OCI-LY3 (cell line): ENCODE measurements at regions not wholly inside any gene's neighbourhood (a gene's known extent, or its start where the extent isn't known, plus 50 kb on each side); places are given as distances from the start of the nearest gene placed in this dataset.

Source experiments
- H2AFZ ChIP-seq: fragments of 200-600, 300-600 bp; shearing (Covaris generic); 2 replicates; pipeline ENCODE4 v1.6.0; 2014; ENCODE audit warnings: antibody characterized with exemption, low read depth, low read length
- H3K27ac ChIP-seq: fragments of 200-600, 300-600 bp; sonication (generic); 2 replicates; pipeline ENCODE4 v1.5.1; 2014; ENCODE audit warnings: mild to moderate bottlenecking, low read length, moderate library complexity, mixed read lengths
- H3K27me3 ChIP-seq: fragments of 200-600, 300-600 bp; sonication (generic); 2 replicates; pipeline ENCODE4 v1.6.1; 2014; ENCODE audit warnings: low read depth, low read length, mixed read lengths
- H3K36me3 ChIP-seq: fragments of 200-600, 300-600 bp; sonication (generic); replicated peaks from 2 replicates; pipeline ENCODE3; 2014; ENCODE audit warnings: low read depth, low read length, mixed read lengths
- H3K4me1 ChIP-seq: fragments of 300-600, 200-600 bp; sonication (generic); 2 replicates; pipeline ENCODE4 v1.6.1; 2014; ENCODE audit warnings: low read length, mixed read lengths
- H3K4me2 ChIP-seq: fragments of 200-600, 300-600 bp; sonication (generic); 2 replicates; pipeline ENCODE4 v1.6.1; 2014; ENCODE audit warnings: low read length, mixed read lengths
- H3K4me3 ChIP-seq: fragments of 300-600, 200-600 bp; sonication (generic); 2 replicates; pipeline ENCODE4 v1.5.1; 2014; ENCODE audit warnings: antibody characterized with exemption, mild to moderate bottlenecking, low read length, moderate library complexity
- H3K79me2 ChIP-seq: fragments of 300-600, 200-600 bp; shearing (Covaris generic); 2 replicates; pipeline ENCODE4 v1.6.1; 2014; ENCODE audit warnings: mild to moderate bottlenecking, low read length, mixed read lengths
- H3K9ac ChIP-seq: fragments of 300-600, 200-600 bp; shearing (Covaris generic); 2 replicates; pipeline ENCODE4 v1.6.0; 2014; ENCODE audit warnings: mild to moderate bottlenecking, low read length, moderate library complexity
- H3K9me3 ChIP-seq: fragments of 200-600, 300-600 bp; shearing (Covaris generic); 2 replicates; pipeline ENCODE4 v1.6.1; 2014; ENCODE audit warnings: low read length, mixed read lengths; ENCODE audit not compliant: insufficient read depth
- H4K20me1 ChIP-seq: fragments of 200-600, 300-600 bp; sonication (generic); 2 replicates; pipeline ENCODE4 v1.6.1; 2016; ENCODE audit warnings: low read length, mixed read lengths; ENCODE audit not compliant: insufficient read depth
- EZH2phosphoT487 ChIP-seq: fragments of 200-600 bp; shearing (Covaris generic); IDR thresholded peaks from 2 replicates; pipeline ENCODE4 v1.6.1; 2018; ENCODE audit warnings: antibody characterized with exemption, mixed run types, low read depth
- TF ChIP-seq, protein P1 (sequence below): fragments of 200-600, 300-600 bp; sonication (generic); IDR thresholded peaks from 2 replicates; pipeline ENCODE4 v1.5.1; 2014; ENCODE audit warnings: antibody characterized with exemption, low read length, low read depth

DNA sequence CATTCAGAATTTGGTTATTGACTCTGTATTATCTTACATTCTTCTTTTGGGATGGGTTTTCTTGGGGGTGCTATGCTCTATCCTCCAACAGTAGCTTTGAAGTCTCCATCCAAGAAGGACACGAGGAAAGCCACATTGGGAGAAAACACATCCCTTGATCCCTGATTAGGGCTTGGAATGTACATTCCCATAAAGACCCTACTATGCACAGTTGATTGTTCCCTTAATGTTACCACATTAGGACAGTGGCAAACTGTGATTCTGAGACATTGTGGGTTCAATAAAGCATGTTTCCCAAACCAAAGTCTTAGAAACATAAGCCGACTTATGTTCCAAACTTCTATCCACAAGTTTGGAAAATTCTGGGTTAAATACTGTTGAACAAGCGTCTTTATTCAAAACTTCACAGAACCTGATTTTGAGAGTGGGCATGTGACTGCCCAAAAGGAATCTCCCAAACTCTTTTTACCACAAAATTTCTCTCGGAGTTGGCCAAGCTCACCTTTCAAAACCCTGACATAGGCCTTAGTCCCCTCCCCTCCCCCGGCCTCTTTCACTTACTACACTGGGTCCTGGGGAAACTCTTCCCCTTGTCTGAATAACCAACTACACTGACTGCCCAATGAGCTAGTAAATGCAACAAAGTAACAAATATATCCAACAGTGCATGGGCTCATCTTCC, 177.0 kb upstream of the KAZN start:
- H3K27ac ChIP-seq = no peak overlapping the region
- TF ChIP-seq, protein P1, sequence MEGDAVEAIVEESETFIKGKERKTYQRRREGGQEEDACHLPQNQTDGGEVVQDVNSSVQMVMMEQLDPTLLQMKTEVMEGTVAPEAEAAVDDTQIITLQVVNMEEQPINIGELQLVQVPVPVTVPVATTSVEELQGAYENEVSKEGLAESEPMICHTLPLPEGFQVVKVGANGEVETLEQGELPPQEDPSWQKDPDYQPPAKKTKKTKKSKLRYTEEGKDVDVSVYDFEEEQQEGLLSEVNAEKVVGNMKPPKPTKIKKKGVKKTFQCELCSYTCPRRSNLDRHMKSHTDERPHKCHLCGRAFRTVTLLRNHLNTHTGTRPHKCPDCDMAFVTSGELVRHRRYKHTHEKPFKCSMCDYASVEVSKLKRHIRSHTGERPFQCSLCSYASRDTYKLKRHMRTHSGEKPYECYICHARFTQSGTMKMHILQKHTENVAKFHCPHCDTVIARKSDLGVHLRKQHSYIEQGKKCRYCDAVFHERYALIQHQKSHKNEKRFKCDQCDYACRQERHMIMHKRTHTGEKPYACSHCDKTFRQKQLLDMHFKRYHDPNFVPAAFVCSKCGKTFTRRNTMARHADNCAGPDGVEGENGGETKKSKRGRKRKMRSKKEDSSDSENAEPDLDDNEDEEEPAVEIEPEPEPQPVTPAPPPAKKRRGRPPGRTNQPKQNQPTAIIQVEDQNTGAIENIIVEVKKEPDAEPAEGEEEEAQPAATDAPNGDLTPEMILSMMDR = no peak
- no peak for TF ChIP-seq EZH2phosphoT487
- no peak overlapping the region for H3K4me3 ChIP-seq
- no peak overlapping the region for H3K4me2 ChIP-seq
- no peak overlapping the region for H3K9ac ChIP-seq
- no peaks in the 10 kb centered on the region for H3K36me3 ChIP-seq
- H2AFZ ChIP-seq = no peak overlapping the region
- H3K9me3 ChIP-seq = no peaks in the 10 kb centered on the region
- H3K4me1 ChIP-seq = no peaks in the 10 kb centered on the region
- H3K27me3 ChIP-seq = no peaks in the 10 kb centered on the region
- H3K79me2 ChIP-seq = no peaks in the 10 kb centered on the region
- H4K20me1 ChIP-seq = no peaks in the 10 kb centered on the region

DNA sequence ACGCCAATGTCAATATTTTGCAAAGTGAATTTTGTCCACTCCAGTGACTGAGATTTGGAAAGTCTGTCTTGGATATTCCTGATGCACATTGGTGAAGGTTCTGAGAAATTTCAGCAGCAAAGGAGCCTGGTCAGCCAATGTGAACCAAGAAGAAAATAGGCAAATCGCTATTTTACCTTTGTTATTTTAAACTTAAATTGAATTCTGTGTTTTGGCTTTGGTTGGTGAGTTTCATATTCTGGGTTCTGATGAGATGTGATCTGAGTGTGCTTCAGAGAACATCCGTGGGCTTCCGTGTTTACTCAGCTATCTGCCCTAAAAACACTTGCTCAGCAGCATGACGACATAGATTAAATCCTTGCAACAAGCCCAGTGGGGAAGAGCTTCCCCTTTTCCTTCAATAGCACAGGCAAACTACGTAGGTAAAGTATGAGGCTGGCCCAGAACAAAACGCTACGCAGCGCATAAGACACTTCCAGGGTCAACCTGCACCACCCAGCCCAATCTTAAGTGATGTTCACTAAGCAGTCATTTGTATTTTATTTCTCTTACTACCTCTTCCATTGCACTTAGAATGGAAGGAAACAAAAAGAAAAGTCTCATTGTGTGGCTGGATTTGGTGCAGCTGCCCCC, 176.4 kb upstream of the KAZN start:
- no peak overlapping the region for H3K4me3 ChIP-seq
- no peak overlapping the region for H2AFZ ChIP-seq
- TF ChIP-seq, protein P1 = no peak
- TF ChIP-seq EZH2phosphoT487 = no peak
- no peaks in the 10 kb centered on the region for H3K4me1 ChIP-seq
- H3K4me2 ChIP-seq = no peak overlapping the region
- no peaks in the 10 kb centered on the region for H3K27me3 ChIP-seq
- no peak overlapping the region for H3K27ac ChIP-seq
- H3K9ac ChIP-seq = no peak overlapping the region
- no peaks in the 10 kb centered on the region for H3K9me3 ChIP-seq
- H3K79me2 ChIP-seq = no peaks in the 10 kb centered on the region
- no peaks in the 10 kb centered on the region for H4K20me1 ChIP-seq
- no peaks in the 10 kb centered on the region for H3K36me3 ChIP-seq

DNA sequence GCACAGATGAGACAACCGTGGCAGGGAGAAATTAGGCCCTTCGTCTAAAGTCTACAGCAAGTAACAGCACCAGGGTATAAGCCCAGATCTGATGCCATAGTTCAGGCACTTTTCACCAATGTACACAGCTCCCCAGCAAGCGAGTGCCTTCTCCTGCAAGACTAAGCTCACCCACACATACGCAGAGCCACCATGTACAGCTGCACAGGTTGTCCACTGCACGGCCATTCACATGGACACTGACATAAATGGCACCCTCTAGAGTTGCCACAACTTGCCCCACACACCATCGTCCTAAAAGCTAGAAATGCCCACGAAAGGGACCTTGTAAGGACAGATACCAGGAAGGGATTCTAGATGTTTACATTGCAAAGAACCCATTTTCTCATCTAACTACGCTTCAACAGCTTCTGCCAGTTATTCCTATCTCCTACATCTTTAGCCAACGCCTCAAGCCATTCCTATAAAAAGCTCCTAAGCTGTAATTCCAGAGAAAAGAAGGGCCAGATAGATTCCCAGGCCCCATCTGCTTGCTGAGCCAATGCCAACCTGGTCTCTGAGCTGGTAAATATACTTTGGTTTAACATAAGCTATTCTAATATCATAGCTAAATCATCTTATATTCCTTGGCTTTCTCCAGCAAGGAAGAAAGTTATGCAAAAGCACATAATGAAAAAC, 174.0 kb upstream of the KAZN start:
- Histone ChIP-seq H4K20me1 (no peaks in the 10 kb centered on the region), H3K4me3 (no peak overlapping the region), H3K27me3 (no peaks in the 10 kb centered on the region), H3K4me2 (no peak overlapping the region), H2AFZ (no peak overlapping the region), H3K27ac (no peak overlapping the region), H3K4me1 (no peaks in the 10 kb centered on the region), H3K36me3 (no peaks in the 10 kb centered on the region), H3K9me3 (no peaks in the 10 kb centered on the region), H3K79me2 (no peaks in the 10 kb centered on the region), H3K9ac (no peak overlapping the region)
- TF ChIP-seq, protein P1 = no peak
- no peak for TF ChIP-seq EZH2phosphoT487

DNA sequence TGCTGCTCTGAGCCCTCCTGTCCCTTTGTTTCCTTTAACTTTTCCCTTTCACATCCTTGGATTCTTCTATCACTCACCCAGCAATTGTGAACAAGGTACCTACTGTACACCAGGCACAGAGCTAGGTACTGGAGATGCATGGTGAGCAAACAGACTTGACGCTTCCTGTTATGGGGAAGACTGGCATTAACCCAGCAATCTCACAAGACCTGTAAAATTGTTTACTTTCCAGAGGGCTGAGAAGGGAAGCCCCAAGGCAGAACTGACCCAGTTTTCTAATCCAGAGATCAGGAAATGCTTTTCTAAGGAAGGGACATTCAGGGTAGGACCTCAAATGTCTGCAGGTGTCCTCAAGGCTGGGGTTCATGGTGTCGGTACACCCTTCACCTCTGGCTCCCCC, 171.6 kb upstream of the KAZN start:
- TF ChIP-seq EZH2phosphoT487 = no peak
- TF ChIP-seq, protein P1 = no peak
- H3K4me2 ChIP-seq = no peak overlapping the region
- H3K79me2 ChIP-seq = no peaks in the 10 kb centered on the region
- no peak overlapping the region for H3K27ac ChIP-seq
- H3K9ac ChIP-seq = no peak overlapping the region
- H3K4me3 ChIP-seq = no peak overlapping the region
- H3K36me3 ChIP-seq = no peaks in the 10 kb centered on the region
- no peaks in the 10 kb centered on the region for H3K27me3 ChIP-seq
- H4K20me1 ChIP-seq = no peaks in the 10 kb centered on the region
- no peak overlapping the region for H2AFZ ChIP-seq
- H3K4me1 ChIP-seq = no peaks in the 10 kb centered on the region
- H3K9me3 ChIP-seq = no peaks in the 10 kb centered on the region
